AG09319 (cell line): ENCODE measurements at regions not wholly inside any gene's neighbourhood (a gene's known extent, or its start where the extent isn't known, plus 50 kb on each side); places are given as distances from the start of the nearest gene placed in this dataset.
"Not testable (repeated sequence)": the region's sequence is repeated elsewhere in the genome, so short reads cannot be mapped to it uniquely, and the experiment has no call there.

Source experiments
- DNase-seq: peaks from one replicate; pipeline ENCODE4 v3.0.0-alpha.2; 2010; ENCODE audit warnings: low read depth; ENCODE audit errors: extremely low read depth
- CTCF ChIP-seq: IDR thresholded peaks from 2 replicates; pipeline ENCODE4 v1.5.1; 2011; ENCODE audit warnings: low read depth, mild to moderate bottlenecking, inconsistent platforms, low read length, moderate library complexity

GRCh38 chr16:47829850-47830600 lies 325.8 kb downstream of the ABCC12 start:
- no peak for TF ChIP-seq CTCF
- DNase-seq = no peak

- no peak for TF ChIP-seq CTCF
- DNase-seq = no peak
Observed at GRCh38 chr16:47826070-47826469, 329.7 kb downstream of the ABCC12 start.

- TF ChIP-seq CTCF = no peak
Observed at GRCh38 chr16:47817048-47817447, 338.7 kb downstream of the ABCC12 start.

GRCh38 chr16:47816511-47816910 lies 339.3 kb downstream of the ABCC12 start:
- no peak for DNase-seq
- TF ChIP-seq CTCF = no peak

More at GRCh38 chr16:47817048-47817447, 338.7 kb downstream of the ABCC12 start:
- DNase-seq = no peak

- DNase-seq = no peak
- TF ChIP-seq CTCF = no peak
Observed at GRCh38 chr16:47815655-47816054, 340.1 kb downstream of the ABCC12 start.

GRCh38 chr16:47811758-47812157 lies 344.0 kb downstream of the ABCC12 start:
- not testable (repeated sequence) for DNase-seq

- TF ChIP-seq CTCF = no peak
- no peak for DNase-seq
Observed at GRCh38 chr16:47806309-47806847, 345.2 kb downstream of the PHKB start.

GRCh38 chr16:47787696-47788095 lies 326.6 kb downstream of the PHKB start:
- DNase-seq = no peak
- no peak for TF ChIP-seq CTCF
